ENCODE measurements at regions not wholly inside any gene's neighbourhood (a gene's known extent, or its start where the extent isn't known, plus 50 kb on each side); places are given as distances from the start of the nearest gene placed in this dataset.

- Histone ChIP-seq H3K79me2 (ENCODE audit: control insufficient read depth, insufficient read depth, low read length) (no peaks in the 10 kb centered on the region), H3K4me1 (ENCODE audit: control insufficient read depth, extremely low read depth, insufficient read depth, low read length) (no peaks in the 10 kb centered on the region), H3K4me3 (replicated peaks in 1 of 3; ENCODE audit: insufficient read depth in 1 of 3, low read depth in 1 of 3, low read length in 3 of 3) (no peak overlapping the region), H3K9ac (replicated peaks; ENCODE audit: extremely low read depth, insufficient read depth, low read length) (no peak overlapping the region), H4K20me1 (replicated peaks; ENCODE audit: control insufficient read depth, extremely low read depth, insufficient read depth, low read length) (no peaks in the 10 kb centered on the region), H3K9me3 (replicated peaks; ENCODE audit: control insufficient read depth, insufficient read depth, low read length) (no peaks in the 10 kb centered on the region), H3K27me3 (ENCODE audit: control insufficient read depth in 2 of 2, insufficient read depth in 2 of 2, low read length in 2 of 2) (no peaks in the 10 kb centered on the region), H3K4me2 (ENCODE audit: insufficient read depth, low read length) (no peak overlapping the region), H3K27ac (ENCODE audit: insufficient read depth, low read depth, low read length) (no peak overlapping the region), H2AFZ (ENCODE audit: low read depth, low read length) (no peak overlapping the region), H3K9me1 (replicated peaks; ENCODE audit: control insufficient read depth, extremely low read depth, insufficient read depth, low read length) (no peaks in the 10 kb centered on the region), H3K36me3 (ENCODE audit: control insufficient read depth in 2 of 2, extremely low read depth in 1 of 2, insufficient read depth in 2 of 2, low read length in 2 of 2) (no peaks in the 10 kb centered on the region)
- dilution Hi-C loops (cut with MboI; ENCODE audit: extremely low pct_ligation_motif_present, low sequenced_read_pairs) (no loop called here), intact Hi-C loops (cut with micrococcal nuclease) (no loop called here)
- FAIRE-seq (no peak), DNase-seq (ENCODE audit: low read depth, low spot score) (no peak)
- ChIA-PET POLR2A (no interaction called here), CTCF (interaction anchor here (0.7 kb wide), 1 partner anchor 26 kb away, joined by 3 read pairs; no protein-coding TSS in a partner anchor)
- TF ChIP-seq JUN (IDR thresholded peaks at IDR 0.05; ENCODE audit: borderline replicate concordance, insufficient read depth, insufficient read length, low read depth) (no peak), CTCF (IDR thresholded peaks at IDR 0.05; ENCODE audit: extremely low read depth in 1 of 2, insufficient read depth in 1 of 2, low read depth in 1 of 2, low read length in 2 of 2) (no peak), EZH2 (IDR thresholded peaks at IDR 0.05; ENCODE audit: borderline replicate concordance, low read depth, low read length, severe bottlenecking) (no peak), MAX (IDR thresholded peaks at IDR 0.05; ENCODE audit: insufficient read depth, insufficient read length) (no peak), POLR2AphosphoS5 (IDR thresholded peaks at IDR 0.05; ENCODE audit: insufficient read depth, low read depth, low read length) (no peak), FOS (IDR thresholded peaks at IDR 0.05; ENCODE audit: borderline replicate concordance, insufficient read depth, low read length) (no peak), MYC (IDR thresholded peaks at IDR 0.05; ENCODE audit: low read depth, low read length) (no peak), POLR2A (IDR thresholded peaks at IDR 0.05; ENCODE audit: low read depth, low read length) (no peak), GATA2 (IDR thresholded peaks at IDR 0.05; ENCODE audit: insufficient read depth, insufficient read length, low read depth, low read length) (no peak)
- no TSS peak for BruUV-seq (replicated peaks)
These were observed 67.9 kb upstream of the HECW1 start for GRCh38 chr7:43044511-43044910.

All from endothelial cell of umbilical vein (primary cell).